HepG2 (cell line): ENCODE measurements at regions not wholly inside any gene's neighbourhood (a gene's known extent, or its start where the extent isn't known, plus 50 kb on each side); places are given as distances from the start of the nearest gene placed in this dataset.

Experiments used
- ATAC-seq: fragments of 200-7000 bp; cut with Tn5 transposase; 3 replicates; pipeline ENCODE4 v1.9.1; 2020; ENCODE audit warnings: mild to moderate bottlenecking, moderate library complexity
- BruUV-seq: library from RNA; stranded (reverse); fragments of 400-500 nt; replicated peaks from 2 replicates; lab custom pipeline; 2021; lab: Mats Ljungman, UMichigan
- CTCF ChIA-PET: fragments of 300-600 bp; formaldehyde crosslinking; extraction: SDS; loops from one replicate; lab custom pipeline; 2021; ENCODE audit warnings: low total read pairs, inconsistent platforms, low intra/inter-chr PET ratio; lab: Yijun Ruan, JAX
- POLR2A ChIA-PET: fragments of 350-600 bp; sonication (Branson Sonifier 250); formaldehyde crosslinking; loops from one replicate; lab custom pipeline; 2020; ENCODE audit warnings: antibody characterized with exemption, inconsistent platforms; lab: Yijun Ruan, JAX
- DNase-seq: peaks from one replicate; pipeline ENCODE4 v3.0.0-alpha.2; 2015; ENCODE audit warnings: low spot score
- FAIRE-seq: peaks from 3 replicates; lab custom pipeline; 2011; peaks lifted over from hg19 to GRCh38; lab: Jason Lieb, UNC
- H2AFZ ChIP-seq: one replicate; pipeline ENCODE4 v1.6.1; 2011; ENCODE audit warnings: low read length, inconsistent platforms
- H3K27ac ChIP-seq: fragments of 300-600 bp; 3 replicates; pipeline ENCODE4 v1.8.0; 2011; ENCODE audit warnings: mixed run types, mild to moderate bottlenecking, mixed read lengths, low read length, inconsistent platforms; ENCODE audit not compliant: insufficient read depth; ENCODE audit errors: extremely low read length
- H3K27me3 ChIP-seq, 2 experiments: fragments of 200-600 bp in 1 of 2; 2 replicates in 1 of 2; 3 replicates in 1 of 2; pipeline versions ENCODE4 v1.6.0 to v1.8.0; 2011; ENCODE audit warnings: low read length in 2 of 2, mild to moderate bottlenecking in 2 of 2, moderate library complexity in 2 of 2, inconsistent platforms in 1 of 2; ENCODE audit not compliant: insufficient read depth in 2 of 2, control insufficient read depth in 1 of 2
- H3K36me3 ChIP-seq, 2 experiments: fragments of 200-600 bp in 1 of 2; replicated peaks in 1 of 2; 2 replicates in 1 of 2; 3 replicates in 1 of 2; pipeline versions ENCODE4 v1.5.1 to v1.8.0; 2011; ENCODE audit warnings: low read length in 2 of 2, inconsistent platforms in 1 of 2; ENCODE audit not compliant: insufficient read depth in 2 of 2, control insufficient read depth in 1 of 2
- H3K4me1 ChIP-seq: 2 replicates; pipeline ENCODE4 v1.5.1; 2012; ENCODE audit warnings: low read length, inconsistent platforms; ENCODE audit not compliant: insufficient read depth
- H3K4me2 ChIP-seq: 2 replicates; pipeline ENCODE4 v1.6.0; 2011; ENCODE audit warnings: low read depth, low read length, inconsistent platforms
- H3K4me3 ChIP-seq, 3 experiments: fragments of 200-600 bp in 1 of 3; sonication (generic), shearing (Covaris generic) in 1 of 3; replicated peaks in 1 of 3; 2 replicates each; pipeline ENCODE4 v1.5.1; 2011 to 2016; ENCODE audit warnings: low read length in 3 of 3, inconsistent platforms in 2 of 3, low read depth in 2 of 3, mild to moderate bottlenecking in 2 of 3, control low read depth in 1 of 3, mixed read lengths in 1 of 3; ENCODE audit not compliant: insufficient read depth in 1 of 3
- H3K79me2 ChIP-seq: one replicate; pipeline ENCODE4 v1.6.1; 2011; ENCODE audit warnings: low read length, inconsistent platforms; ENCODE audit not compliant: insufficient read depth
- H3K9ac ChIP-seq: 2 replicates; pipeline ENCODE4 v1.6.0; 2011; ENCODE audit warnings: mild to moderate bottlenecking, low read depth, low read length, inconsistent platforms; ENCODE audit not compliant: insufficient read depth
- H3K9me3 ChIP-seq: 2 replicates; pipeline ENCODE4 v1.5.1; 2012; ENCODE audit warnings: mild to moderate bottlenecking, low read length
- H4K20me1 ChIP-seq: 2 replicates; pipeline ENCODE4 v1.6.0; 2011; ENCODE audit warnings: inconsistent platforms, mild to moderate bottlenecking, low read length, moderate library complexity; ENCODE audit not compliant: insufficient read depth
- CENPX ChIP-seq: sonication (generic); formaldehyde crosslinking; IDR thresholded peaks from 2 replicates; pipeline ENCODE4 v1.9.0; 2021; ENCODE audit warnings: mild to moderate bottlenecking, missing genetic modification reagents, moderate library complexity
- CHD4 ChIP-seq: fragments of 200-600 bp; sonication (generic); IDR thresholded peaks from 2 replicates; pipeline ENCODE4 v1.7.0; 2017; ENCODE audit warnings: mild to moderate bottlenecking, low read length, borderline replicate concordance
- ELF4 ChIP-seq: sonication (generic); formaldehyde crosslinking; IDR thresholded peaks from 2 replicates; pipeline ENCODE4 v1.5.0; 2020; ENCODE audit warnings: missing genetic modification reagents, mild to moderate bottlenecking, moderate library complexity, borderline replicate concordance
- MAFF ChIP-seq: IDR thresholded peaks from 2 replicates; pipeline ENCODE4 v1.6.1; 2011; ENCODE audit warnings: low read depth, low read length, improper control_type of control experiment
- NFKBIZ ChIP-seq: IDR thresholded peaks from 2 replicates; pipeline ENCODE4 v1.6.1; 2018; ENCODE audit warnings: missing genetic modification reagents, missing compliant biosample characterization
- SP140L ChIP-seq: sonication (generic); formaldehyde crosslinking; IDR thresholded peaks from 2 replicates; pipeline ENCODE4 v1.4.0; 2020; ENCODE audit warnings: missing genetic modification reagents, borderline replicate concordance
- SP5 ChIP-seq: IDR thresholded peaks from 2 replicates; pipeline ENCODE4 v1.6.1; 2016; ENCODE audit warnings: low read depth, borderline replicate concordance
- SRSF9 ChIP-seq: fragments of 200-400 bp; formaldehyde crosslinking; IDR thresholded peaks from 2 replicates; pipeline ENCODE4 v1.6.1; 2018; ENCODE audit warnings: borderline replicate concordance, mild to moderate bottlenecking, low read depth, low read length; ENCODE audit not compliant: insufficient read depth, poor library complexity, severe bottlenecking
- TSC22D2 ChIP-seq: sonication (generic); formaldehyde crosslinking; IDR thresholded peaks from 2 replicates; pipeline ENCODE4 v1.5.1; 2020; ENCODE audit warnings: missing genetic modification reagents, mild to moderate bottlenecking, borderline replicate concordance
- YY1 ChIP-seq: IDR thresholded peaks from 2 replicates; pipeline ENCODE4 v1.6.1; 2011; ENCODE audit warnings: low read length, low read depth, moderate library complexity, mild to moderate bottlenecking; ENCODE audit not compliant: insufficient read depth, insufficient replicate concordance
- ZNF749 ChIP-seq: sonication (generic); formaldehyde crosslinking; IDR thresholded peaks from 2 replicates; pipeline ENCODE4 v1.8.0; 2022; ENCODE audit warnings: mild to moderate bottlenecking, missing genetic modification reagents, moderate library complexity, borderline replicate concordance
- WGBS: methylation state at CpG from one replicate; pipeline ENCODE4 v1.1.6; 2017; ENCODE audit warnings: low lambda C conversion rate; 5-methylcytosine and 5-hydroxymethylcytosine counted together
- in situ Hi-C: cut with HindIII; loops from 2 replicates; pipeline ENCODE4 v1.10.0; 2017; ENCODE audit warnings: low pct_unique_long_range_greater_than_20kb; ENCODE audit not compliant: extremely low pct_ligation_motif_present
- intact Hi-C: fragments of 100-400 bp; cut with micrococcal nuclease; formaldehyde crosslinking; loops from one replicate; pipeline ENCODE4 v1.10.0; 2022; ENCODE audit not compliant: unreplicated experiment
- TF ChIP-seq, protein P1 (sequence below): sonication (generic); formaldehyde crosslinking; IDR thresholded peaks from 2 replicates; pipeline ENCODE4 v1.4.0; 2020; ENCODE audit warnings: missing genetic modification reagents
- TF ChIP-seq, protein P2 (sequence below): sonication (generic); formaldehyde crosslinking; IDR thresholded peaks from 2 replicates; pipeline ENCODE4 v1.4.0; 2020; ENCODE audit warnings: missing genetic modification reagents, borderline replicate concordance

- CTCF ChIA-PET, result no interaction called here
- H3K36me3 ChIP-seq, result no peaks in the 10 kb centered on the region
- FAIRE-seq (no peak), ATAC-seq (no peak), DNase-seq (no peak)
- H3K27ac ChIP-seq, result no peak overlapping the region
- no peak overlapping the region for H3K9ac ChIP-seq
- WGBS, result 28% methylated on average over 5 of the region's 5 CpGs
- intact Hi-C loops, result no loop called here
- TF ChIP-seq ZNF749 (CRISPR knock-in tag) (no peak), SRSF9 (no peak), MAFF (no peak), SP5 (CRISPR knock-in tag) (no peak), SP140L (CRISPR knock-in tag) (no peak), CENPX (CRISPR knock-in tag) (no peak), TSC22D2 (CRISPR knock-in tag) (no peak), CHD4 (no peak), NFKBIZ (no peak), ELF4 (CRISPR knock-in tag) (no peak), YY1 (no peak)
- TF ChIP-seq, protein P1, sequence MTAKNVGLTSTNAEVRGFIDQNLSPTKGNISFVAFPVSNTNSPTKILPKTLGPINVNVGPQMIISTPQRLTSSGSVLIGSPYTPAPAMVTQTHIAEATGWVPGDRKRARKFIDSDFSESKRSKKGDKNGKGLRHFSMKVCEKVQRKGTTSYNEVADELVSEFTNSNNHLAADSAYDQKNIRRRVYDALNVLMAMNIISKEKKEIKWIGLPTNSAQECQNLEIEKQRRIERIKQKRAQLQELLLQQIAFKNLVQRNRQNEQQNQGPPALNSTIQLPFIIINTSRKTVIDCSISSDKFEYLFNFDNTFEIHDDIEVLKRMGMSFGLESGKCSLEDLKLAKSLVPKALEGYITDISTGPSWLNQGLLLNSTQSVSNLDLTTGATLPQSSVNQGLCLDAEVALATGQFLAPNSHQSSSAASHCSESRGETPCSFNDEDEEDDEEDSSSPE (CRISPR knock-in tag), result no peak
- TF ChIP-seq, protein P2, sequence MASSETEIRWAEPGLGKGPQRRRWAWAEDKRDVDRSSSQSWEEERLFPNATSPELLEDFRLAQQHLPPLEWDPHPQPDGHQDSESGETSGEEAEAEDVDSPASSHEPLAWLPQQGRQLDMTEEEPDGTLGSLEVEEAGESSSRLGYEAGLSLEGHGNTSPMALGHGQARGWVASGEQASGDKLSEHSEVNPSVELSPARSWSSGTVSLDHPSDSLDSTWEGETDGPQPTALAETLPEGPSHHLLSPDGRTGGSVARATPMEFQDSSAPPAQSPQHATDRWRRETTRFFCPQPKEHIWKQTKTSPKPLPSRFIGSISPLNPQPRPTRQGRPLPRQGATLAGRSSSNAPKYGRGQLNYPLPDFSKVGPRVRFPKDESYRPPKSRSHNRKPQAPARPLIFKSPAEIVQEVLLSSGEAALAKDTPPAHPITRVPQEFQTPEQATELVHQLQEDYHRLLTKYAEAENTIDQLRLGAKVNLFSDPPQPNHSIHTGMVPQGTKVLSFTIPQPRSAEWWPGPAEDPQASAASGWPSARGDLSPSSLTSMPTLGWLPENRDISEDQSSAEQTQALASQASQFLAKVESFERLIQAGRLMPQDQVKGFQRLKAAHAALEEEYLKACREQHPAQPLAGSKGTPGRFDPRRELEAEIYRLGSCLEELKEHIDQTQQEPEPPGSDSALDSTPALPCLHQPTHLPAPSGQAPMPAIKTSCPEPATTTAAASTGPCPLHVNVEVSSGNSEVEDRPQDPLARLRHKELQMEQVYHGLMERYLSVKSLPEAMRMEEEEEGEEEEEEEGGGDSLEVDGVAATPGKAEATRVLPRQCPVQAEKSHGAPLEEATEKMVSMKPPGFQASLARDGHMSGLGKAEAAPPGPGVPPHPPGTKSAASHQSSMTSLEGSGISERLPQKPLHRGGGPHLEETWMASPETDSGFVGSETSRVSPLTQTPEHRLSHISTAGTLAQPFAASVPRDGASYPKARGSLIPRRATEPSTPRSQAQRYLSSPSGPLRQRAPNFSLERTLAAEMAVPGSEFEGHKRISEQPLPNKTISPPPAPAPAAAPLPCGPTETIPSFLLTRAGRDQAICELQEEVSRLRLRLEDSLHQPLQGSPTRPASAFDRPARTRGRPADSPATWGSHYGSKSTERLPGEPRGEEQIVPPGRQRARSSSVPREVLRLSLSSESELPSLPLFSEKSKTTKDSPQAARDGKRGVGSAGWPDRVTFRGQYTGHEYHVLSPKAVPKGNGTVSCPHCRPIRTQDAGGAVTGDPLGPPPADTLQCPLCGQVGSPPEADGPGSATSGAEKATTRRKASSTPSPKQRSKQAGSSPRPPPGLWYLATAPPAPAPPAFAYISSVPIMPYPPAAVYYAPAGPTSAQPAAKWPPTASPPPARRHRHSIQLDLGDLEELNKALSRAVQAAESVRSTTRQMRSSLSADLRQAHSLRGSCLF (CRISPR knock-in tag), result no peak
- H3K4me2 ChIP-seq, result no peak overlapping the region
- H3K4me1 ChIP-seq, result peaks cover 11% of the 10 kb centered on the region; the same call in 1 of the 2 replicates
- no peaks in the 10 kb centered on the region for H3K79me2 ChIP-seq
- in situ Hi-C loops, result no loop called here
- BruUV-seq, result no TSS peak
- H2AFZ ChIP-seq, result no peak overlapping the region
- POLR2A ChIA-PET, result no interaction called here
- H3K27me3 ChIP-seq, result no peaks in the 10 kb centered on the region
- no peaks in the 10 kb centered on the region for H4K20me1 ChIP-seq
- no peaks in the 10 kb centered on the region for H3K9me3 ChIP-seq
- no peak overlapping the region for H3K4me3 ChIP-seq
These were observed 119.5 kb downstream of the MTPAP start for GRCh38 chr10:30229536-30229935.
